ENCODE measurements at regions not wholly inside any gene's neighbourhood (a gene's known extent, or its start where the extent isn't known, plus 50 kb on each side); places are given as distances from the start of the nearest gene placed in this dataset.
A peak's percentile ranks its signal among the peaks of the same experiment; 100 is the strongest.
"Not testable (repeated sequence)": the region's sequence is repeated elsewhere in the genome, so short reads cannot be mapped to it uniquely, and the experiment has no call there.

DNA sequence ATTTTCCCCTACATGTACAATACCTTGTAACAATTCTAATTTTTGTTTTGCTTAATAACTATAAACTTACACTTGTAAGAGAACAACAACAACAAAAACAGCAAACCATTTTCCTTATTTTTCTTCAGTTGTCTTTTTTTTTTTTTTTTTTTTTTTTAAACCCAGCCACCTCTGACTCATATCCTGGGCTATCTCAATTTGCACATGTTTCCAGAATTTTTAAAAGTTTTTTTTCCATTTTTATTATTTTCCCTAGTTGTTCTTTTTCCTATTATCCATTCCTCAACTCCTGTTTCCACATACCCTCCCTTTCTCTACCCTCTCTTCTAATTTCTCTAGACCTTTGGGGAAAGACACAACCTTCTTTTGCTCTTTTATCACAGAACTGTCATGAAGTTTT is 112.5 kb downstream of the EFEMP1 start:
- DNase-seq = no peak

DNA sequence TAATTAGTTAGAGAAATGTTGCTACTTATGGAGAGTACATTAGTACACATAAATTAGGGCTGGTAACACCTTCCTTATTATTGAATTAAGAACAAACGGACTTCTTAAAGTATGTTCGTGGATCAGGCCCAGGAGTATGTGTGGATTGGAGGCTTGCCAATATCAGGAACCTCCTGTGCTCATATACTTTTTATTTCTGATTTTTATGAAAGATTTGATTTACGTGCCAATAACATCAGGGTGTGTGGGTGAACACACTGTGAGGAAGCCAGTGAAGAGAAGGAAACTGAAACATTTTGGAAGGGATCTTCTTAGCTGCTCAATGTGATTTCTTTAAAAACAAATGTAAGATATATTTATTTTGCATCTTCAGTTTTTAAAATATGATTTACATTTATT is 113.0 kb downstream of the EFEMP1 start:
- no peak for DNase-seq

DNA sequence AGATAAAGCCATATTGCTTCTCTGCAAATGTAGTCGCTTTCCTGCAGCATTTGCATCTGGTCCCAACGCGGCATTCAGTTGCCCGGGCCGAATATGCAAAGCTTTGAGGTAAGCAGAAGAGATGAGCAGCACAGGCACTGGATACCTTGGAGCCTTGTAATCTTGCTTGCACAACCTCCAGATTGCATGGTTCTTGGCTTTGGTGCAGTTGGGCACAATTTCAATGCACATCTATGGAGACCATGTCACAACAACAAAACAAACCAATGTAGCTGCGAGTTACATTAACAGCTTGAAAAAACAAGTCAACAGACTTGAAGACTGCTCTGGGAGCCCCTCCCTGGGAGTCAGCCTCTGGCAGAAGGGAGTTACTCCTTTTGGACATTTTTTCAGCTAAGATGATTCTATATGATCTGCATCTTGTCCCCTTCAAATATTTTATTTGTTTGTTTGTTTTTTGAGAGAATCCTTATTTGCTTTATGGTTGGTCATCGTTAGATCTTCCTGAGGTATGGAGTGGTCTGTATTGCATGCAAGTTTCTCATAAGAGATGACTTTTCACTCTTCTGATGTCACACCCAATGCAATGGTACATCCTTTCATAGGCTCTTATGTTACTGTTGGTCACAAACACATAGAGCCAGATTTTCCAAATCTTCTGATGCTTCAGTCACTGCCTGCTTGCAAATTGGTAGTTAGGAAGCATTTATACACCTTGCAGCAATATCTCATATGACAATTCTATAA is 113.5 kb downstream of the EFEMP1 start:
- no peak for DNase-seq

DNA sequence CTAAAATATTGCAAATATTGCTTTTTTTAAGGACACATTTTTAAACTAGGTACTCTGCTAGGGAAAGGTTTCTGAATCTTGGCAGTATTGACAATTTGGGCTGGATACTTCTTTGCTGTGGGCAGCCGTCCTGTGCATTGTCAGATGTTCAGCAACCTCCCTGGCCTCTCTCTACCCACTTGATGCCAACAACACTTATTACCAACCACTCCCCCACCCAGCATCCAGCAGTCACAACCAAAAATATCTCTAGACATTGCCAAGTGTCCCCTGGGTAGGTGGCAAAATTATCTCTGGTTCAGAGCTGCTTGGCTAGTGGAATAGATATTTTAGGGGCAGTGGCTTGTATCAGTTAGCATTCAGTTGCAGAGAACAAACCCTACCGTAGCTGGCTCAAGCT is 114.3 kb upstream of the PNPT1 start:
- DNase-seq = no peak

DNA sequence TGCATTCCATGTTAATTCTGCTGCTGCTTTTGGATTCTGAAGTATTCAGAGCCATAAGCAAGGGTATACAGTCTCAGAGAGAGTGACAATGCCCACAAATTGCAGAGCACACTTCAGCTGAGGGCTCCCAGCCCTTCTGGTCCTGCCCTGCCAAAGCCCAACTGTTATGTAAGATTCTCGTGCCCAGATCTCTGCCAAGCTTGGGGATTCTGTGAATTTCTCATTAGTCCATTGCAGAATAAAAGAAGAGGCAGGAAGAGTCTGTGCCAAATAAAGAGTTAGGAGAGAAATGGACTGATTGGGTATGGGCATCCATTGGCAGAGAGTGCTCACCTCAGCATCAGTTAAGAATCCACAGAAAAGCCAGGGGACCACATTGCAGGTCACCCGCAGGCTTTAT is 112.0 kb upstream of the PNPT1 start:
- no peak for DNase-seq

DNA sequence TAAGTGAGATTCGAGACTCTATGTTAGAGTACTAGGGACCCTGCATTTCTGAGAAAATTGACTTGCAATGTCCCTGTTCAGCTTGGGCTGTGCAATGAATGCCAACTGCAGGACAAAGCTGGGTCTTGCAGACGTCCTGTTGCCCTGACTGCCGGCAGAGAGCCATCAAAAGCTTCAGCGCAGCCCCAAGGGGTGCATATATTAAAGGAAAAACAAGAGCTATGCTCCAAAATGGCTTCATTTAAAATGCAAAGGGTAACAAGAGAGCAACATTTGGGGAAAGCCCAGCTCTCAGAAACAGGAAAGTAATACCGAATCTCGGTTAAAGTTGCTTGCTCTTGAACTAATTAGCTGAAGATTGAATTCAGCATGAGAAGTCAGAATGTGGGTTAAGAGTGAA is 110.9 kb upstream of the PNPT1 start:
- DNase-seq = no peak

DNA sequence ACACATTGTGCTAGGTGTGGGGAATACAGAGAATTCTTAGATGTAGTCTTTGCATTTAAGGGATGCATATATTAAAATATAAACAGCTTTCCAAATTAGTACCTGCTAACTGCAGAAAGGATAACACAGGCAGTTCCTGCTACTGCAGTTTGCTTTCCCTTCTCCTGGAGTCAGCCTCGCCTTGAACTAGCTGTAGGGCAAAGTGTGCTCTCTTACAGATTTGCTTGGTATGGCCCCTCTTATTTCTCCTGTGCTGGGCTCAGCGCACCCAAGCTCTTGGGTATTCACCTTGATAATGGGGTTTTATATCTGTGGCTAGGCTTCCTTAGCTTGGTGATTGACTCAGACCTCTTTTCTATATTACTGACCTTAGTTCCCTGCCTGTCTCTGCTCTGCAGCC is 108.4 kb upstream of the PNPT1 start:
- DNase-seq = no peak

DNA sequence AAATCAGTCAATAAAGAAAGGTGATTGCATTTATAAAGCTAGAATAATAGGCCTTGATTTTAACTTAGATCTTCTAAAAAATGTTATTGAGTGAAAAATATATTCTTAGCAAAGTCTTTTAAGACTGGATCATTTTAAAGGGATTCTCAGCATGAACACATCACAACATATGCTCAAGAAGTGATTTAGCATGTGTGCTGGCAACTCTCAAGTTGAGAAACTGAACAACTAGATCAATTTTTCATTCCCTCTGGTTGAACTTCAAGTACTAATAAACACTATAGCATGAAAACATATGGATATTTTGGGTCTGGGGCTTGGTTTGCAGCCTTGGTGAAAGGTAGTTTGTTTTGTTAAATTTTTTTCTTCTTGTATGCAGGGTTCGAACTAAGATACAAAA is 107.8 kb upstream of the PNPT1 start:
- no peak for DNase-seq

DNA sequence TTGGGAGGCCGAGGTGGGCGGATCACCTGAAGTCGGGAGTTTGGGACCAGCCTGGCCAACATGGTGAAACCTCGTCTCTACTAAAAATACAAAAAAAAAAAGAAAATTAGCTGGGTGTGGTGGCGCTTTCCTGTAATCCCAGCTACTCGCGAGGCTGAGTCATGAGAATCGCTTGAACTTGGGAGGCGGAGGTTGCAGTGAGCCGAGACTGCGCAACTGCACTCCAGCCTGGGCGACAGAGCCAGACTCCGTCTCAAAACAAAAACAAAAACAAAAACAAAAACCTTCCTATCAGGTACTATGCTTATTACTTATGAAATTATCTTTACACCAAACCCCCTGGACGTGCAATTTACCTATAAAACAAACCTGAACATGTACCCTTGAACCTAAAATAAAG is 106.0 kb upstream of the PNPT1 start:
- DNase-seq = not testable (repeated sequence)

DNA sequence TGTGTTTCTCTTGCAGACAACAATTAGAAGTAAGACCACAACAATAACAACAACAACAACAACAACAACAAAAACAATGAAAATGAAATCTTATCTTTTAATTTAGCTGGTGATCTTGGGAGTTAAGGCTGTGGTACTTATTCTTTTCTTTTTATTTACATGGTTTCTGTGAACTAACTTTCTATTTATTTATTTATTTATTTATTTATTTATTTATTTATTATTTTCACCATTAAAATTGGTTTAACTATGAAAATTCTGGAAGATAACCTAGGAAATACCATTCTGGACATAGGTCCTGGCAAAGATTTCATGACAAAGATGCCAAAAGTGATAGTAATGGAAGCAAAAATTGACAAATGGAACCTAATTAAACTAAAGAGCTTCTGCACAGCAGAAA is 102.5 kb upstream of the PNPT1 start:
- DNase-seq = no peak

DNA sequence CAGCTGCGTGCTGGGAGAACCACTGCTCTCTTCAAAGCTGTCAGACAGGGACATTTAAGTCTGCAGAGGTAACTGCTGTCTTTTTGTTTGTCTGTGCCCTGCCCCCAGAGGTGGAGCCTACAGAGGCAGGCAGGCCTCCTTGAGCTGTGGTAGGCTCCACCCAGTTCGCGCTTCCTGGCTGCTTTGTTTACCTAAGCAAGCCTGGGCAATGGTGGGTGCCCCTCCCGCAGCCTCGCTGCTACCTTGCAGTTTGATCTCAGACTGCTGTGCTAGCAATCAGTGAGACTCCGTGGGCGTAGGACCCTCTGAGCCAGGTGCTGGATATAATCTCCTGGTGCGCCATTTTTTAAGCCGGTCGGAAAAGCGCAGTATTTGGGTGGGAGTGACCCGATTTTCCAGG is 100.0 kb upstream of the PNPT1 start:
- not testable (repeated sequence) for DNase-seq

DNA sequence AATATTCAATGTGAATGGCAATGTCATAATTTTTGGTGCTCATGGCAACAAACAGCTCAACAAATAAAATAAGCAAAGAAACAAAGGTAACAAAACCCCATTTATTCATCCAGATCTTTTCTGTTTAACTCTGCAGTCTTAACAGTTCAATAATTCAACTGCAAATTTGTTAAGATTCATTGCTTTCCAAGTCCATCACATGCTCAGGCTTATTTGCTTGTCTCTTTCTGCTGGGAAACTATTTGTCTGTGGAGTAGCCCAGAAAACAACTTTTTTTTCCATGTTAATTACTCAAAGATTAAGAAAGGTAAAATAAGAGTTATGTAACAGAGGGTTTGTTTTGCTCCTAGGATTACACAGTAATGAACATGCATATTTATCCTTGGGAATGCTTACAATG is 92.6 kb upstream of the PNPT1 start:
- DNase-seq = no peak

DNA sequence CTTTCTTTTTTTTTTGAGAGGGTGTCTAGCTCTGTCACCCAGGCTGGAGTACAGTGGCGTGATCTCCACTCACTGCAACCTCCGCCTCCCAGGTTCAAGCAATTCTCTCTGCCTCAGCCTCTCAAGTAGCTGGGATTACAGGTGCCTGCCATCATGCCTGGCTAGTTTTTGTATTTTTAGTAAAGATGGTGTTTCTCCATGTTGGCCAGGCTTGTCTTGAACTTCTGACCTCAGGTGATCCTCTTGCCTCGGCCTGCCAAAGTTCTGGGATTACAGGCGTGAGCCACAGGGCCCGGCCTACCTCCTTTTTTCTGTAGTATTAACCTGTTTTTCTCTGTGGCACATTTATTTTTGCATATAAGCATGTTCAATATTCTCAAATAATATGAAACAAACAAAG is 90.1 kb upstream of the PNPT1 start:
- not testable (repeated sequence) for DNase-seq

DNA sequence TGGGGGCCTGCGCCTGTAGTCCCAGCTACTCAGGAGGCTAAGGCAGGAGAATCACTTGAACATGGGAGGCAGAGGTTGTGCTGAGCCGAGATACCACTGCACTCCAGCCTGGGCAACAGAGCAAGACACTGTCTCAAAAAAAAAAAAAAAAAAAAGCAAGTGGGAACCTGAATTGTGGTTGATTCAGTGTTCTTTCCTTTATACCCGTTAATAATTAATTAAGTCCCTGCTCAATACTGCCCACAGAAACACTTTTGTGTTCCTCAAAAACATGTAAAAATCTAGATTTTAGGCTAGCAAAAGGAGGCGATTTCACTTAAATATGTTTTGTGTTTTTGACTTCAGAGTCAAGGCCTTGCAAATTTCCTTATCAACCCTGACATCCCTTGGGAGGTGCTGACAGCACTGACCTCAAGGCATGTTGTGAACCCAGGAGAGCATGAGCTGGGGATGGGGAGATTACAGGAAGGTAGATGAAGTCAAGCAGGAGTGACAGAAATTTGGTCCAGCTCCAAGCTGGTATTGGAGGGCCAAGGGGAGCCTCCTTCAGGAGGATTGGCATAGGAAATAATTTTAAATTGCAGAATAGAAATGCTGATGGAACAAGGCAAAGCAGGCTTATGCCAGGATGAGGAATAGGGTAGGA is 89.0 kb upstream of the PNPT1 start:
- no peak for DNase-seq

DNA sequence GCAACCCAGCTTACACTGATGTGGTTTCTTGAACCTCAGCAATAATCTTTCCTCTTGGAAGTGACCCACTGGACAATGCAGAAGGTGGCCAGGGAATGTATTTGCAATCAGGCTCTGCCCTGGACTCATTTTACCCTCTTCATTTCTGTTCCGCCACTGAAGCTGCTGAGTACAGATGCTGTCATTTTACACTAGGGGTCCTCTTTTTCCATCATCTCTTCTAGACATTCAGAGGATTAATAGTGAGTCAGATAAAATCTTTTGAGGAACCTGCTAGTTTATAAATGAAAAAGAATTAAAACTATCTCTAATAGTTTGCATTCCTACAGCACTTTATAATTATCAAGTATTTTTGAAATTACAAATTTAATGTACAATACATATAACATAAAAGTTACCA is 87.9 kb upstream of the PNPT1 start:
- no peak for DNase-seq

DNA sequence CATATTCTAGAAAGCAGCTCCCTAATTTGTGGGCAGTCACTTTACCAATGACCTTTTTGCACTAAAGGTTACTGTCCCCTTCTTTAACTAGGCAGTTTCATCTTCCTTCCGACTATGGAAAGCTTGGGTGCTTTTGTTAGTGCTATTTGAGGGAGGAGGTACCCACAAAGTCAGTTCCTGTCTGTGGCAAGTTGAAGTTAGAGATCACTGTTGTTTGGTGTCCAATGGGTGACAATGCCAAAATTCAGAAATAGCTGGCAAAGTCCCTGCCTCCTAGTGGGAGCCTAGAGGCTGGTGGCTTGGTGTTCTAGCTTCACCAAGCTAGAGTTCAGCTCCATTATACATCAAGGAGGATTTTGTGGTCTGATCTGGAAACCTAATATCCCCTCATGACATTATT is 87.1 kb upstream of the PNPT1 start:
- no peak for DNase-seq

DNA sequence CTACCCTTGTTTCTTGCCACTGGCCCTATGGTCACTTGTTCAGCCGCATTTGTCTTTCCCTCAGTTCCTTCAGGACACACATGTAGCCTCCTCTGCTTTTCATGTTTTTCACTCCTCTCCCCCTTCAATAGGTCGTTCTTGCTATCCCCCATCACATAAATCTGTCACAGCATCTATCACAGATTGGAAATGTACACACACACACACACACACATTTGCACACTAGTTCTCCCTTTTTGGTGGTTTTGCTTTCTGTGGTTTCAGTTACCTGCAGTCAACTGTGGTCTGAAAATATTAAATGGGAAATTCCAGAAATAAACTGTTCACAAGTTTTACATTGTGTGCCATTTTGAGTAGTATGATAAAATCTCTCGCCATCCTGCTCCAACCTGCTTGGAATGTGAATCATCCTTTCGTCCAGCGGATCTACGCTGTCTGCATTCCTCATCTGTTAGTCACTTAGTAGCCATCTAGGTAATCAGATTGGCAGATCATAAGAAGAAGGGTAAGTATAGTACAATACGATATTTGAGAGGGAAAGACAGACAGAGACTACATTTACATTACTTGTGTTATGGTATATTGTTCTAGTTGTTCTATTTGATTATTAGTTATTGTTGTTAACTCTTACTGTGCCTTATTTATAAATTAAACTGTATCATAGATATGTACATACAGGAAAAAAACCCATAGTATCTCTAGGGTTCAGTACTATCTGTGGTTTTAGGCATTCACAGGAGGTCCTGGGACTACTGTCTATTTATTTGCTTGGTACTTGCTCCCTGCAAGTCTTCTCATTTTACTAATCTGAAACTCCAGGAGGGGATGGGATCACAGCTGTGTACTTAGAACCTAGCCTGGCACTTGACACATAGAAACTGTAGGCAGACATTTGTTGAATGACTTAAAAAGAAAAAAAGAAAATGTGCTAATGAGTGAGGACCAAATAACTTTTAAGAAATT is 86.1 kb upstream of the PNPT1 start:
- DNase-seq = no peak

DNA sequence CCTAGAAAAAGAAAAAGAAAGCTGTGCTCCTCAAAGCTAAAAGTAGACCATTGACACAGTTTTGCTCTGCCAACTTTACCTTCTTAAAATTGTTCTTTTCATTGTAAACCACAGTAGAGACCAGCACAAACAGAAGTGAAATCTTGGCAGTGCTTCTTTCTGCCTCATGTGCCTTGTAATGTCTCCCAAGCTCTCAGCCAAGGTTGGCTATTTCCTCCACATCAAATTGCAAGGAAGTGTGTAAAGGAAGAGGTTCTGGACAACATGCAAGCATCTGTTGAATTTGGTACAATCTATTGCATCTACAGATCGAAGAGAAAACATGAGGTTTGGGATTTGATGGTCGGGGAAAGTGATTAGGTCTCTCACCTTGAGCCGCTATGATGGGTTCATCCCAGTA is 83.3 kb upstream of the PNPT1 start:
- no peak for DNase-seq

DNA sequence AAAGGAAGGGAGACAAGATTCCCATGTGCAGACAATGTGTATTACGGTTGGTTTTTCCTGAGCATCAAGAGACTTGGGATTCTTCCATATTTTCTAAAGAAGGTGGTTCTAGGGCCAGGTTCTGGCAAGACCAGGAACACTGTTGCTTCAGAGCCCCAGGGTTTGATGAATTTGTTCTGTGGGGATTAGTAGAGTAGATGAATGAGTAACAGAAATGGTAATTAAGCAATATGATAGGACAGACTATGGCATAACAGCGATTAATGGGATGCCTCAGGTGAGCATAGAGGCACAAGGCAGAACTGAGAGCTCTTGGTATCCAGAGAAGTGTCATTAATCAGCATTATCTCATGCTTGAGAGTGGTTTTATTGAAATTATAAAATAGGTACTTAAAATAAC is 82.8 kb upstream of the PNPT1 start:
- no peak for DNase-seq

DNA sequence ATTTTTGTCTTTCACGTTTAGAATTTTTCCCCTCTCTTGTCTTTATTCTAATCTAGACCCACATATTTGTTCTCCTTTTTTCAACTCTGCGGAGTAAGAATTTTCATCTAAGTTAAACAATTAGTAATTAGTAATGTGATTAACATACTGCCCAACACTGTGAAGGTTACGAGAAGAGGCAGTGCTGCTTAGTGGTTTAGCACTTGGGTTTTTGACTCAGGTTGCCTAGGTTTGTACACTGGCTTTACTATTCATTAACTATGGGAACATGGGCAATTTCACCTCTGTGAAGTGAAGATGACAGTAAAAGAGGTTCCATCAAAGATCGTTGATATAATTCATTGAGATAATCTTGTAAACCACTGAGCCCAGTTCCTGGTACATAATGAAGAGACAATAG is 82.2 kb upstream of the PNPT1 start:
- DNase-seq = no peak

DNA sequence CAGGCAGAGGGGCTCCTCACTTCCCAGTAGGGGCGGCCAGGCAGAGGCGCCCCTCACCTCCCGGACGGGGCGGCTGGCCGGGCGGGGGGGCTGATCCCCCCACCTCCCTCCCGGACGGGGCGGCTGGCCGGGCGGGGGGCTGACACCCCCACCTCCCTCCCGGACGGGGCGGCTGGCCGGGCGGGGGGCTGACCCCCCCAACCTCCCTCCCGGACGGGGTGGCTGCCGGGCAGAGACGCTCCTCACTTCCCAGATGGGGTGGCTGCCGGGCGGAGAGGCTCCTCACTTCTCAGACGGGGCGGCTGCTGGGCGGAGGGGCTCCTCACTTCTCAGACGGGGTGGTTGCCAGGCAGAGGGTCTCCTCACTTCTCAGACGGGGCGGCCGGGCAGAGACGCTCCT is 80.0 kb upstream of the PNPT1 start:
- DNase-seq = not testable (repeated sequence)

DNA sequence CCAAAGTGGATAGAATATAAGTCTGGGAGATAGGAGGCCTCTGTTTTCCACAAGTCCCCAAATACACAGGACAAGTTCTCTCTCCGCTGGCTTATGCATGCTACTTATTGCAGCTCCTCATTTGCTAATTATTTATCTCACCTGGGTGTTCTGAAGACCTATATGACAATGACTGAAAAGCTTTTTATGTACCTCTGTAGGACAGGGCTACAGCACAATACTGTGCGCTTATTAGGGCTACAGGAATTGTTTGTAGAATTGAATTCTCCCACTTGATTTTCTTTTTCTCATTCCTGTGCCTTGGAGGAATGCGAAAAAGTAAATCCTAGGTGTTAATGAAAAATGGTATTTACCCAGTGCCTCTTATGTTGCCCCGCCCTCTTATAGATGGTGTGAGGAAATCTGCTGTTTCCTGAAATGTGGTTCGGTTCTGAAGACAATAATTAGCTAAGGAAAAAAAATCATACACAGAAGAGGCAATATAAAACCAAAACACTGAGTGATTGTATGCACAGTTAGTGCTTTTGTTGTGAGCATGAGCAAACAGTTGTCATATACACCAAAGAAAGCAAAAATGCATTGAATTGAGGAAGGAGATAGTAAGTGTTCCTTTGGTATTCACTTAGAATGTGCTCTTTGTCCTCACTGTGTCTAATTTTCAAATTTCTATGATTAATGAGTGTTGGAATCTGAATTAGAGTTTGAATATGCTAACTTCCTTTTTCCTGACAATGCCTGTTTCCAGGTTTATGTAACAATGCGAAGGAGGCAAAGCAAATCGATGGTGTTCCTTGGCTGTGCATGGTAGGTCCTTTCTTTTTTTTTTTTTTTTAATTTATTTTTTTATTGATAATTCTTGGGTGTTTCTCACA is 78.7 kb upstream of the PNPT1 start:
- DNase-seq = no peak

DNA sequence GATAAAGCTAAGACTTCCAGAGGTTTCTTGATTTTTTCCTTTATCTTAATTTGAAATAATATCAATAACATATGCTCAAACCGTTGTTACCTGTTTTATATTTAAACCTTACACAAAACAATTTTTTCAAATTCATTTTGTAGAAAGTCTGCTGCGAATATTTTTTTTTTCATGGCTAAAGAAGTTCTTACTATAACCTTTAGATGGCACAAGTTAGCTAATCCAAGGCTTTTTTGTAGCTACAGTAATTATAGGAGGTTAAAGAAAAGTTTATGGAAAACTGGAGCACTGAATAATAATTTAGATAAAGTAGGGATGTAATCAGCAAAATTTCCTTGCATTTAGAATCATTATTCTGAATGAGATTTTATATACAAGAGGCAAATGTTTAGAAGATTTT is 78.0 kb upstream of the PNPT1 start:
- peak; percentile 31 for DNase-seq

All from hematopoietic multipotent progenitor cell treated with erythropoietin and hydrocortisone succinate and interleukin-3 and kit ligand, for 6 days (in vitro differentiated cells).